Neural cell (in vitro differentiated cells): ENCODE measurements at regions not wholly inside any gene's neighbourhood (a gene's known extent, or its start where the extent isn't known, plus 50 kb on each side); places are given as distances from the start of the nearest gene placed in this dataset.

ENCODE experiments used
- EP300 ChIP-seq: fragments of 450-650 bp; conservative IDR thresholded peaks from 2 replicates; pipeline ENCODE4 v1.6.1; 2014; ENCODE audit warnings: antibody characterized with exemption, mild to moderate bottlenecking, moderate library complexity; ENCODE audit not compliant: poor library complexity, severe bottlenecking
- EZH2 ChIP-seq: fragments of 200-600, 300-800 bp; shearing (Covaris generic), sonication (generic); IDR thresholded peaks from 2 replicates; pipeline ENCODE4 v1.6.1; 2014; ENCODE audit warnings: antibody characterized with exemption, low read length, borderline replicate concordance, mild to moderate bottlenecking; ENCODE audit not compliant: insufficient read depth, poor library complexity, severe bottlenecking
- MXI1 ChIP-seq: fragments of 450-650 bp; conservative IDR thresholded peaks from 2 replicates; pipeline ENCODE4 v1.6.1; 2014; ENCODE audit warnings: antibody characterized with exemption, mild to moderate bottlenecking; ENCODE audit not compliant: poor library complexity, severe bottlenecking
- POLR2AphosphoS5 ChIP-seq: IDR thresholded peaks from 2 replicates; pipeline ENCODE4 v1.6.1; 2012
- RAD21 ChIP-seq: fragments of 450-650 bp; conservative IDR thresholded peaks from 2 replicates; pipeline ENCODE4 v1.6.1; 2014; ENCODE audit warnings: antibody characterized with exemption, mild to moderate bottlenecking, moderate library complexity
- TAF1 ChIP-seq: IDR thresholded peaks from 2 replicates; pipeline ENCODE4 v1.6.1; 2012; ENCODE audit warnings: low read depth
- TF ChIP-seq, protein P1 (sequence below): fragments of 450-650 bp; IDR thresholded peaks from 2 replicates; pipeline ENCODE4 v1.5.1; 2014; ENCODE audit warnings: antibody characterized with exemption, mild to moderate bottlenecking, moderate library complexity; ENCODE audit not compliant: poor library complexity, severe bottlenecking
- TF ChIP-seq, protein P2 (sequence below): IDR thresholded peaks from 2 replicates; pipeline ENCODE4 v1.6.1; 2012; ENCODE audit warnings: borderline replicate concordance

DNA sequence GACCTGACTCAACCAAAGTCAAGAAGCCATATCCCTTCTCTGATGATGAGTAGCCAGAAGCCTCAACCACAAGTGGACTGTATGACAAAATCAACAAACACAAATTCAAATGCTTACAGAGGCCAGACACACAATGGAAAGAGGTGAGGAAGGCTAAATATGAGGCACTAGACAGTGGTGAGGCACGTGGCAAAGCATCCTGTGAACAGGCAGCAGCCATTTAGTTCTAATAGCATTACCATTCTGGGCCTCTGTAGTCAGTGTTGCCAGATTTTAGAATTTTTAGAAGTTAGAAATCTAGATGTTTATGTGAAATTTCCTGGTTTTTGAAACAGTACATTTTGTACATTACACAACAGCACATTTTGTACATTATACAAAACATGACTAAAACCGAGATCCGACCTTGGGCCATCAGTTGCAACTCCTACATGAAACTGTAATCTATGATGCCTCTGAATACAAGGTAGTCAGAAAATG, 403.3 kb downstream of the COG6 start:
- TF ChIP-seq POLR2AphosphoS5: no peak
- TF ChIP-seq, protein P1, sequence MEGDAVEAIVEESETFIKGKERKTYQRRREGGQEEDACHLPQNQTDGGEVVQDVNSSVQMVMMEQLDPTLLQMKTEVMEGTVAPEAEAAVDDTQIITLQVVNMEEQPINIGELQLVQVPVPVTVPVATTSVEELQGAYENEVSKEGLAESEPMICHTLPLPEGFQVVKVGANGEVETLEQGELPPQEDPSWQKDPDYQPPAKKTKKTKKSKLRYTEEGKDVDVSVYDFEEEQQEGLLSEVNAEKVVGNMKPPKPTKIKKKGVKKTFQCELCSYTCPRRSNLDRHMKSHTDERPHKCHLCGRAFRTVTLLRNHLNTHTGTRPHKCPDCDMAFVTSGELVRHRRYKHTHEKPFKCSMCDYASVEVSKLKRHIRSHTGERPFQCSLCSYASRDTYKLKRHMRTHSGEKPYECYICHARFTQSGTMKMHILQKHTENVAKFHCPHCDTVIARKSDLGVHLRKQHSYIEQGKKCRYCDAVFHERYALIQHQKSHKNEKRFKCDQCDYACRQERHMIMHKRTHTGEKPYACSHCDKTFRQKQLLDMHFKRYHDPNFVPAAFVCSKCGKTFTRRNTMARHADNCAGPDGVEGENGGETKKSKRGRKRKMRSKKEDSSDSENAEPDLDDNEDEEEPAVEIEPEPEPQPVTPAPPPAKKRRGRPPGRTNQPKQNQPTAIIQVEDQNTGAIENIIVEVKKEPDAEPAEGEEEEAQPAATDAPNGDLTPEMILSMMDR: no peak
- no peak for TF ChIP-seq EP300
- TF ChIP-seq RAD21: no peak
- TF ChIP-seq MXI1: no peak
- no peak for TF ChIP-seq EZH2
- no peak for TF ChIP-seq TAF1
- TF ChIP-seq, protein P2, sequence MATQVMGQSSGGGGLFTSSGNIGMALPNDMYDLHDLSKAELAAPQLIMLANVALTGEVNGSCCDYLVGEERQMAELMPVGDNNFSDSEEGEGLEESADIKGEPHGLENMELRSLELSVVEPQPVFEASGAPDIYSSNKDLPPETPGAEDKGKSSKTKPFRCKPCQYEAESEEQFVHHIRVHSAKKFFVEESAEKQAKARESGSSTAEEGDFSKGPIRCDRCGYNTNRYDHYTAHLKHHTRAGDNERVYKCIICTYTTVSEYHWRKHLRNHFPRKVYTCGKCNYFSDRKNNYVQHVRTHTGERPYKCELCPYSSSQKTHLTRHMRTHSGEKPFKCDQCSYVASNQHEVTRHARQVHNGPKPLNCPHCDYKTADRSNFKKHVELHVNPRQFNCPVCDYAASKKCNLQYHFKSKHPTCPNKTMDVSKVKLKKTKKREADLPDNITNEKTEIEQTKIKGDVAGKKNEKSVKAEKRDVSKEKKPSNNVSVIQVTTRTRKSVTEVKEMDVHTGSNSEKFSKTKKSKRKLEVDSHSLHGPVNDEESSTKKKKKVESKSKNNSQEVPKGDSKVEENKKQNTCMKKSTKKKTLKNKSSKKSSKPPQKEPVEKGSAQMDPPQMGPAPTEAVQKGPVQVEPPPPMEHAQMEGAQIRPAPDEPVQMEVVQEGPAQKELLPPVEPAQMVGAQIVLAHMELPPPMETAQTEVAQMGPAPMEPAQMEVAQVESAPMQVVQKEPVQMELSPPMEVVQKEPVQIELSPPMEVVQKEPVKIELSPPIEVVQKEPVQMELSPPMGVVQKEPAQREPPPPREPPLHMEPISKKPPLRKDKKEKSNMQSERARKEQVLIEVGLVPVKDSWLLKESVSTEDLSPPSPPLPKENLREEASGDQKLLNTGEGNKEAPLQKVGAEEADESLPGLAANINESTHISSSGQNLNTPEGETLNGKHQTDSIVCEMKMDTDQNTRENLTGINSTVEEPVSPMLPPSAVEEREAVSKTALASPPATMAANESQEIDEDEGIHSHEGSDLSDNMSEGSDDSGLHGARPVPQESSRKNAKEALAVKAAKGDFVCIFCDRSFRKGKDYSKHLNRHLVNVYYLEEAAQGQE: no peak
